Activated naive CD4-positive, alpha-beta T cell treated with anti-CD3 and anti-CD28 coated beads for 36 hours (primary cell): ENCODE measurements at regions not wholly inside any gene's neighbourhood (a gene's known extent, or its start where the extent isn't known, plus 50 kb on each side); places are given as distances from the start of the nearest gene placed in this dataset.

Experiments
- CTCF ChIA-PET: fragments of 350-600 bp; sonication (Branson Sonifier 250); formaldehyde crosslinking; loops from one replicate; lab custom pipeline; 2021; ENCODE audit warnings: antibody characterized with exemption; lab: Charles Lee
- DNase-seq: peaks from one replicate; pipeline ENCODE4 v3.0.0-alpha.2; 2020
- H3K27ac Mint-ChIP-seq: one replicate; pipeline ENCODE4 v1.8.0; 2021; ENCODE audit warnings: mild to moderate bottlenecking, mixed read lengths
- H3K27me3 Mint-ChIP-seq: one replicate; pipeline ENCODE4 v1.8.0; 2021; ENCODE audit warnings: low read depth, mixed read lengths
- H3K36me3 Mint-ChIP-seq: one replicate; pipeline ENCODE4 v1.8.0; 2021; ENCODE audit warnings: low read depth, mixed read lengths
- H3K4me1 Mint-ChIP-seq: one replicate; pipeline ENCODE4 v1.8.0; 2021; ENCODE audit warnings: low read depth, mixed read lengths
- H3K4me3 Mint-ChIP-seq: one replicate; pipeline ENCODE4 v1.8.0; 2021; ENCODE audit warnings: mild to moderate bottlenecking, moderate library complexity, mixed read lengths
- H3K9me3 Mint-ChIP-seq: one replicate; pipeline ENCODE4 v1.8.0; 2021; ENCODE audit warnings: mixed read lengths
- intact Hi-C: fragments of 100-400 bp; cut with micrococcal nuclease; formaldehyde crosslinking; loops from one replicate; pipeline ENCODE4 v1.15.1; 2023

GRCh38 chr10:27618906-27619305 is 114.8 kb downstream of the RAB18 start:
- H3K9me3 Mint-ChIP-seq: no peaks in the 10 kb centered on the region
- intact Hi-C loops: no loop called here
- no peaks in the 10 kb centered on the region for H3K4me1 Mint-ChIP-seq
- DNase-seq: no peak
- CTCF ChIA-PET: no interaction called here
- peaks cover 6% of the 10 kb centered on the region for H3K27me3 Mint-ChIP-seq
- H3K4me3 Mint-ChIP-seq: no peak overlapping the region
- H3K36me3 Mint-ChIP-seq: no peaks in the 10 kb centered on the region
- no peak overlapping the region for H3K27ac Mint-ChIP-seq

GRCh38 chr10:27619329-27619728 is 115.2 kb downstream of the RAB18 start:
- Mint-ChIP-seq H3K4me3 (no peak overlapping the region), H3K9me3 (no peaks in the 10 kb centered on the region), H3K27me3 (peaks cover 6% of the 10 kb centered on the region), H3K27ac (no peak overlapping the region), H3K36me3 (no peaks in the 10 kb centered on the region), H3K4me1 (no peaks in the 10 kb centered on the region)
- DNase-seq: no peak
- CTCF ChIA-PET: no interaction called here
- intact Hi-C loops: no loop called here

- intact Hi-C loops: no loop called here
- CTCF ChIA-PET: interaction anchor here (1.0 kb wide), 1 partner anchor 175 kb away, joined by 3 read pairs; no protein-coding TSS in a partner anchor
- Mint-ChIP-seq H3K36me3 (no peaks in the 10 kb centered on the region), H3K27ac (no peak overlapping the region), H3K9me3 (no peaks in the 10 kb centered on the region), H3K4me3 (no peak overlapping the region), H3K4me1 (no peaks in the 10 kb centered on the region), H3K27me3 (peaks cover 6% of the 10 kb centered on the region)
- no peak for DNase-seq
Observed at GRCh38 chr10:27620430-27621397, 116.6 kb downstream of the RAB18 start.

- Mint-ChIP-seq H3K9me3 (no peaks in the 10 kb centered on the region), H3K4me3 (no peak overlapping the region), H3K36me3 (no peaks in the 10 kb centered on the region), H3K4me1 (no peaks in the 10 kb centered on the region), H3K27ac (no peak overlapping the region), H3K27me3 (peaks cover 4% of the 10 kb centered on the region)
- CTCF ChIA-PET: no interaction called here
- no peak for DNase-seq
- intact Hi-C loops: no loop called here
Observed at GRCh38 chr10:27621461-27621860, 117.4 kb downstream of the RAB18 start.

GRCh38 chr10:27622596-27622995 is 118.5 kb downstream of the RAB18 start:
- intact Hi-C loops: no loop called here
- no peak overlapping the region for H3K27ac Mint-ChIP-seq
- no peaks in the 10 kb centered on the region for H3K9me3 Mint-ChIP-seq
- peaks cover 4% of the 10 kb centered on the region for H3K27me3 Mint-ChIP-seq
- no peaks in the 10 kb centered on the region for H3K4me1 Mint-ChIP-seq
- no peak overlapping the region for H3K4me3 Mint-ChIP-seq
- CTCF ChIA-PET: no interaction called here
- DNase-seq: no peak
- no peaks in the 10 kb centered on the region for H3K36me3 Mint-ChIP-seq
